ENCODE measurements at regions not wholly inside any gene's neighbourhood (a gene's known extent, or its start where the extent isn't known, plus 50 kb on each side); places are given as distances from the start of the nearest gene placed in this dataset.

GRCh38 chr14:28116716-28117115, 649.9 kb upstream of the FOXG1 start:
- Histone ChIP-seq H3K36me3 (no peaks in the 10 kb centered on the region), H3K9me3 (no peaks in the 10 kb centered on the region), H3K27me3 (no peaks in the 10 kb centered on the region), H3K27ac (no peak overlapping the region), H3K4me3 (replicated peaks in 1 of 3) (no peak overlapping the region), H3K4me1 (no peaks in the 10 kb centered on the region)
- no peak for DNase-seq
- TF ChIP-seq, protein P1, sequence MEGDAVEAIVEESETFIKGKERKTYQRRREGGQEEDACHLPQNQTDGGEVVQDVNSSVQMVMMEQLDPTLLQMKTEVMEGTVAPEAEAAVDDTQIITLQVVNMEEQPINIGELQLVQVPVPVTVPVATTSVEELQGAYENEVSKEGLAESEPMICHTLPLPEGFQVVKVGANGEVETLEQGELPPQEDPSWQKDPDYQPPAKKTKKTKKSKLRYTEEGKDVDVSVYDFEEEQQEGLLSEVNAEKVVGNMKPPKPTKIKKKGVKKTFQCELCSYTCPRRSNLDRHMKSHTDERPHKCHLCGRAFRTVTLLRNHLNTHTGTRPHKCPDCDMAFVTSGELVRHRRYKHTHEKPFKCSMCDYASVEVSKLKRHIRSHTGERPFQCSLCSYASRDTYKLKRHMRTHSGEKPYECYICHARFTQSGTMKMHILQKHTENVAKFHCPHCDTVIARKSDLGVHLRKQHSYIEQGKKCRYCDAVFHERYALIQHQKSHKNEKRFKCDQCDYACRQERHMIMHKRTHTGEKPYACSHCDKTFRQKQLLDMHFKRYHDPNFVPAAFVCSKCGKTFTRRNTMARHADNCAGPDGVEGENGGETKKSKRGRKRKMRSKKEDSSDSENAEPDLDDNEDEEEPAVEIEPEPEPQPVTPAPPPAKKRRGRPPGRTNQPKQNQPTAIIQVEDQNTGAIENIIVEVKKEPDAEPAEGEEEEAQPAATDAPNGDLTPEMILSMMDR (IDR thresholded peaks at IDR 0.05) = no peak
- no peak for TF ChIP-seq POLR2A (IDR thresholded peaks at IDR 0.05)
- intact Hi-C loops (cut with DNase I) = no loop called here

- no peak overlapping the region for H3K4me3 ChIP-seq (replicated peaks in 1 of 3)
- H3K4me1 ChIP-seq = no peaks in the 10 kb centered on the region
- H3K9me3 ChIP-seq = no peaks in the 10 kb centered on the region
- no peaks in the 10 kb centered on the region for H3K36me3 ChIP-seq
- DNase-seq = no peak
- H3K27ac ChIP-seq = no peak overlapping the region
- TF ChIP-seq POLR2A (IDR thresholded peaks at IDR 0.05) = no peak
- TF ChIP-seq, protein P1 (IDR thresholded peaks at IDR 0.05) = no peak
- 79 to 80% methylated on average over 2 of the region's 2 CpGs for WGBS, 2 donors
- intact Hi-C loops (cut with DNase I) = no loop called here
- no peaks in the 10 kb centered on the region for H3K27me3 ChIP-seq
Measured at GRCh38 chr14:28119849-28120248, 646.7 kb upstream of the FOXG1 start.

- no peaks in the 10 kb centered on the region for H3K9me3 ChIP-seq
Measured at GRCh38 chr14:28120391-28120790, 646.2 kb upstream of the FOXG1 start.

GRCh38 chr14:28121512-28122297, 644.9 kb upstream of the FOXG1 start:
- Histone ChIP-seq H3K4me3 (replicated peaks in 1 of 3) (no peak overlapping the region), H3K9me3 (no peaks in the 10 kb centered on the region), H3K27me3 (no peaks in the 10 kb centered on the region), H3K4me1 (no peaks in the 10 kb centered on the region), H3K36me3 (no peaks in the 10 kb centered on the region), H3K27ac (no peak overlapping the region)
- 18 to 25% methylated on average over 3 of the region's 3 CpGs for WGBS, 2 donors
- intact Hi-C loops (cut with DNase I) = no loop called here
- no peak for DNase-seq
- no peak for TF ChIP-seq POLR2A (IDR thresholded peaks at IDR 0.05)
- TF ChIP-seq, protein P1 (IDR thresholded peaks at IDR 0.05) = no peak

More at GRCh38 chr14:28120391-28120790, 646.2 kb upstream of the FOXG1 start:
- TF ChIP-seq, protein P1 (IDR thresholded peaks at IDR 0.05) = no peak
- TF ChIP-seq POLR2A (IDR thresholded peaks at IDR 0.05) = no peak
- no peaks in the 10 kb centered on the region for H3K27me3 ChIP-seq
- no peaks in the 10 kb centered on the region for H3K4me1 ChIP-seq
- no peak for DNase-seq
- no peak overlapping the region for H3K27ac ChIP-seq
- intact Hi-C loops (cut with DNase I) = no loop called here
- H3K36me3 ChIP-seq = no peaks in the 10 kb centered on the region
- H3K4me3 ChIP-seq (replicated peaks in 1 of 3) = no peak overlapping the region

DNA sequence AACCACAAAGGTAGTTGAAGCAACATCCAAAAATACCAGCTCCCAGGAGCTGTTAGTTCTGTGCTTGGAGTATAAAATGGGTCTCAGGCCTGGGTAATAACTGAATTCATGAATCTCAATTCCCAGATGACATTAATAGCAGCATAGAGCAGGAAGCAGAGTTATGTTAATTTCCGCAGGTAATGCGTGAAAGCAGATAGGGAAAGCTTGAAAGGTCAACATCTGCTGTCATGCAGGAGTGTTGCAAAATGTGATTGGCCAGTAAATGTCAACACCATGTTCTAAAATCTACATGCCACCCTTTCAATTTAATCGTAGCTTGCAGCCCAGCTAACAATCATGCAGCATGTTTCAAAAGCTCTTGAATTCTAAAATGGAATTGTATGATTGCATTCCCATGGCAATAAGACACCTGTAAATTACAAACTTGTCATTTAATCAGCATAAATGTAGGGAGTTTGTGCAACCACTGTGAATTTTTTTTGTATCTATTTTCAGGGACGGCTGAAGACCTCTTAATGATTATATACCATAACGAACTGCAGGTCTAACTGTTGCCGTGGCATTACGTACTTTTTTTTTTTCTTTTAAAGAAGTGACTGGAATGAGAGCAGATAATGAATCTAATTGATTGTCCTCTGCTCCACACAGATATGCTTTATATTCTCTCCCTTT, 635.8 kb upstream of the FOXG1 start:
- Histone ChIP-seq H3K4me3 (replicated peaks in 1 of 3) (no peak overlapping the region), H3K36me3 (no peaks in the 10 kb centered on the region), H3K27me3 (no peaks in the 10 kb centered on the region), H3K27ac (no peak overlapping the region), H3K9me3 (no peaks in the 10 kb centered on the region), H3K4me1 (no peaks in the 10 kb centered on the region)
- 64 to 66% methylated on average over 7 of the region's 7 CpGs for WGBS, 2 donors
- no peak for DNase-seq
- intact Hi-C loops (cut with DNase I) = no loop called here
- no peak for TF ChIP-seq POLR2A (IDR thresholded peaks at IDR 0.05)
- TF ChIP-seq, protein P1 (IDR thresholded peaks at IDR 0.05) = no peak

All from thyroid gland (tissue), 4 donors.